VCaP (cell line): ENCODE measurements at regions not wholly inside any gene's neighbourhood (a gene's known extent, or its start where the extent isn't known, plus 50 kb on each side); places are given as distances from the start of the nearest gene placed in this dataset.
"Not testable (repeated sequence)": the region's sequence is repeated elsewhere in the genome, so short reads cannot be mapped to it uniquely, and the experiment has no call there.

Source experiments
- H3K27ac ChIP-seq: fragments of 450-650 bp; 2 replicates; pipeline ENCODE4 v1.5.1; 2017
- CTCF ChIP-seq: fragments of 450-650 bp; conservative IDR thresholded peaks from 2 replicates; pipeline ENCODE4 v1.5.1; 2017; ENCODE audit warnings: mild to moderate bottlenecking, moderate library complexity

- no peak for TF ChIP-seq CTCF
- no peak overlapping the region for H3K27ac ChIP-seq
Measured at GRCh38 chr5:74390306-74390637, 250.3 kb downstream of the ENC1 start.

DNA sequence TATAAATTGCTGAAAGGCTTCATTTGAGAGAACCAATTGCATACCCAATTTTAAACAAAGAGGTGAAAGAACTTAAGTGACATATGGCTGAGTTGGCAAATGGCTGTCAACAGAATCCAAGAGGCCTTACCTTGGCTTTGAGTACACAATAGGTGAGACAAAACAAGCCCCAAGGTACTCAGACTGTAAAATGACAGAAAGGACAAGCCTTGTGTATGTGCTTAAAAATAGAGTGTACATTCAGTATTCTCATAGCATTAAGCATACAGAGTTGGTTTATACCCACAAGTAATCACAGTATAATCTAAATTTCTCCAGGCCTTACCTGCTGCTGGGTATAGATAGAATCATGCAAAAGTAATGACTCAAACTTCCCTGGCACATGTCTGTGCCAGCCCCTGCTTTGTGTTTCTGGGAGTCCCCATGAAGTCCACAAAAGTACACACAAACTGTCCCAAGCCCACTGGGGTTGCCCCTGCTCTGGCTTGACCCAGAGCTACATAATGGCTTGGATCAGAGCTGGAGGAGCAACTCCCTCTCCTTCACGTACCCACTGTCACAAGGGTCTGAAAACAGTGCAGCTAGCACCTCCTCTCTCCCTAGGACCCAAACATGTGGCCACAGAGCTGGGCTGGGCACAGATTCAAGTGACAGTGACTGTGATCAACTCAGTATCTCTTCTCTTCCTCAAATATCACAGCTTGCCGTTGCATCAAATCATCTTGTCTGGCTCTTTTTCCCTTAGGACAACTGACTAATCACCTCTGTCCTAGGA lies 250.8 kb downstream of the ENC1 start:
- TF ChIP-seq CTCF = no peak
- H3K27ac ChIP-seq = no peak overlapping the region

DNA sequence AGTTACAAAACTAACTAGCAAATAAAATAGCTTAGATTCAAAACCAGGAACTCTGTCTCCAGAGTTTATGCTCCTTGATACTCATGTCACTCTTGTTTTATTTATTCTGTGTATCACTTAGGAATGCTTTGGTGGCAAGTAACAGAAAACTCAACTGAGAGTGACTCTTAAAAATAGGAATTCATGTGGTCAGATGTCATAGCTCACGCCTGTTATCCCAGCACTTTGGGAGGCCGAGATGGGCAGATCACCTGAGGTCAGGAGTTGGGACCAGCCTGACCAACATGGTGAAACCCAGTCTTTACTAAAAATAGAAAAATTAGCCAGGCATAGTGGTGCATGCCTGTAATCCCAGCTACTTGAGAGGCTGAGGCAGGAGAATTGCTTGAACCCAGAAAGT lies 252.1 kb downstream of the ENC1 start:
- H3K27ac ChIP-seq = not testable (repeated sequence)

DNA sequence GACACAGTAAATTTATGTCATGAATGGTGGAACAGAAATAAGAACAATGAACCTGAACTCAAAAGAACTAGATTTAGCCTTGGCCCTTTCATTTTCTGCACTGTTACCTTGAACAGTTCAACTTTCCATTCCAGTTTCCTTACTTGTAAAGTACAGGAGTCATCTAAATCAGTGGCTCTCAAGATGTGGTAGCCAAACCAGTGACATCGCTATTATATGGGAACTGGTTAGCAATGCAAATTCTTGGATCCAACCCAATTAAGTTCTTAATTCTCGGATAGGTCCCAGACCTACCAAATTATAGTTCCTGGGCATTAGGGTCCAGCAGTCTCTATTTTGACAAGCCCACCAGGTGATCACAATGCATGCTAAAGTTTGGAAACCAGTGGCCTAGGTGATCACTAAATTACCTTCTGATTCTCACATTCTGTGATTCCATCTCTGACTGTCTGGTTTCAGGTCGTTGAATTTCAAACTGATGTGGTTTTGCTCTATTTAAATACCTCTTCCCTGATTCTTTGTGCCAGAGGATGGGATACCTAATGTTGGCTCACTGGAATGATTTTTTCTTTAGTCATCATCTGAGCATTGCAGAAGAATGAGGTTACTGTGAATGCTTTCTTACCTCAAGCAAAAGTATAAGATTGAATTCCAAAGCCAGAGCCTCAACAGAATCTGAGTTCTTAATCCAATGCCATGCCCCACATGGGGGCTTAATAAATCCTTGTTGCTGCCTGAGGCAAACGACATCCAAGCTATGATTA lies 253.8 kb downstream of the ENC1 start:
- no peak for TF ChIP-seq CTCF
- no peak overlapping the region for H3K27ac ChIP-seq

- no peak for TF ChIP-seq CTCF
- H3K27ac ChIP-seq = no peak overlapping the region
Measured at GRCh38 chr5:74384851-74385250, 255.7 kb downstream of the ENC1 start.

- no peak for TF ChIP-seq CTCF
- H3K27ac ChIP-seq = no peak overlapping the region
Measured at GRCh38 chr5:74382987-74383593, 257.4 kb downstream of the ENC1 start.

DNA sequence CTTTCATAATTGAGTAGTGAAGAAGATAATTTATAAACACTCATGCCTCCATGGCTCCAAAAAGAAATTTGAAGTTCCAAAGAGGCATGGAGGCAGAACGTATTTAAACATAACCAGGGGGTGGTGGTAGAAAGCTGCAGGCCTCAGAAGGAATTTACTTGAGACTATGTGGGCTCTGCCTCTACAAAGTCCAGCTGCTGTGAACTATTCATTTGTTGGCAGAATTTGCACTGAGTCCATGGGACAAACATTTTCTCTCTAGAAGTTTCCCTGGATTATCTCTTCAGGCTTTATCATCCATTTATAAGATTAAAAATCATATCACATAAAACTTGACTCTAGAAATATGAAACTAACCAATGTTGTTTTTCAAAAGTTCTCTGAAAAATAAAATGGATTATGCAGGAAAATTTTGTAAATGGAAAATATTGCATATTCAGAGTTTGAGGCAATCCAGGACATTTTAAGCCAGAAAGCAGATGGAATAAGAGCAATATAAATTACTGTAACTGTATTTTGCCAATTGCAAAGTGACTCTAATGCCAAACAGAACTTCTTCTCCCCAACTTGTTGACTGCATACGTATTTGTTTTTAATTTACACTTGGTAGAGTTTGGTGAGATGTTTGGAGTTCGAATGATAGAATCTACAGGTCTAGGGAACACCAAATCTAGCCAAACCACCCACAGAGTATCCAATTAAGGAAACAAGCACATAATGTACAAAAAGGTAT lies 258.2 kb downstream of the ENC1 start:
- H3K27ac ChIP-seq = no peak overlapping the region
- no peak for TF ChIP-seq CTCF
